Hematopoietic multipotent progenitor cell treated with erythropoietin and hydrocortisone succinate and interleukin-3 and kit ligand, for 17 days (in vitro differentiated cells): ENCODE measurements at regions not wholly inside any gene's neighbourhood (a gene's known extent, or its start where the extent isn't known, plus 50 kb on each side); places are given as distances from the start of the nearest gene placed in this dataset.
"Not testable (repeated sequence)": the region's sequence is repeated elsewhere in the genome, so short reads cannot be mapped to it uniquely, and the experiment has no call there.

Experiments
- DNase-seq: peaks from one replicate; pipeline ENCODE4 v3.0.0-alpha.2; 2015; ENCODE audit warnings: low spot score

- no peak for DNase-seq
Measured at GRCh38 chr9:15033316-15033715, 123.1 kb upstream of the FREM1 start.

DNA sequence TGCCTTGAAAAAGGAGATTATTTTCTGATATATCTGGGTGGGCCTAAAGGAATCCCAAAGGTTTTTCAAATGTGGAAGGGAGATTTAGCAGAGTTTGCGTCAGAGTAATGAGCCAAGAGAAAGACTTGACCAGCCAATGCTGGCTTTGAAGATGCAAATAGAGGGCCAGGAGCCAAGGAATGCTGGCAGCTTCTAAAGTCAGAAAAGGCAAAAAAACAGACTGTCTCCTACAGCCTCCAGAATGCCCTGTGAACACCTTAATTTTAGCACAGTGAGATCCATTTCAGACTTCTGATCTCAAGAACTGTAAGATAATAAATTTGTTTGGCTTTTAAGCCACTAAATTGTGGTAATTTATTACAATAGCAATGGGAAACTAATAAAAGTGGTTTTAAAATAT, 122.6 kb upstream of the FREM1 start:
- DNase-seq = no peak

DNA sequence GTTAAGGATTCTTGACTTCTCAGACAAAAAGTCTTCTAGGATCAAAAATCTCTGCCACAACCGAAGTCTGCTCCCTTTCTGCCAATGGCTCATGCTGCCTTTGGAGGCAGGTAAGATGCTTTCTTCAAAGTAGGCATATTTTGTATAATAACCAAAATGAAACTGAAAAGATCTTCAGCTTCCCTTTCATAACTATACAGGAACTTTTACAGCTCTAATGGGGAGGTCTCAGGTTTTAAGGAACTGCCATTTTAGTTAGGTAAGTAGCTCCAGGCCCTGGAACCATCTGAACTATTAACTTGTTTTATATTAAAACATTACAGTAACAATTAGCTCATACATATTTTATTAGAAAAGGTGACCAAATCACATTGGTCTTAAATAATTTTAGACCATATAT, 110.9 kb upstream of the FREM1 start:
- no peak for DNase-seq

GRCh38 chr9:15018096-15018637, 107.9 kb upstream of the FREM1 start:
- DNase-seq = no peak

DNA sequence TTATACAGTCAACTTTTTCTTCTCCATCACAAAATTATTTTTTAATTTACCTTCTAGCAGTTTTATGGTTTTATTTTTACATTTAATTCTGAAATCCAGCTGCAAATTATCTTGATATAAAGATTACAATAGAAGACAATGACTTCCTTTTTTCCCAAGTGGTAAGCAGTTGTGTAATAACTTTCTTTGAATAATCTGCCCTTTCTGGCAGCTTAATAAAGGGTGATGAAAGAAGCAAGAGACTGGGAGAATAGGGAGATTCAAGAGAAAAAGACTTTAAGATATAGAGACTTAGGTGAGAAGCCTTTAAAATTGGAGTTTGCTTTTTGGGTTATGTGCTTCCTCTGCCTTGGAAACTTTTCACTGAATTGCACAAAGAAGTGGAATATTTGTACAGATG, 100.4 kb upstream of the FREM1 start:
- DNase-seq = no peak

DNA sequence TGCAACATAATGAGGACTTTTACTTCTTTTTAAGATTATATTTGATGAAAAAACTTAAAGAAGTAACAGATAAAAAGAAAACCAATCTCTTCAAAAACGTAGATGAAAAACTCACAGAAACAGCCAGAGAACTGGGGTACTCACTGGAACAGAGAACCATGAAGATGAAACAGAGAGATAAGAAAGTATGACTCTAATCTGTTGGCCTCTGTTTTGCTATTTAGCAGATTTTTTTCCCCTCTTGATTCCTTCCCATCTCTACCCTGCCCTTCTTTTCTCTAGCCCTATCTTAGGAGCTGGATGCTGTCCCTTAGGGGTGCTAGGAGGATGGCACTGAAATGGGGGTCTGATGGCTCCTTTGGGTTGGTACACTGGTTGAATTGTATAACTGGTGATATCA, 97.5 kb upstream of the FREM1 start:
- no peak for DNase-seq

- DNase-seq = no peak
Measured at GRCh38 chr9:14994738-14995137, 84.5 kb upstream of the FREM1 start.

- no peak for DNase-seq
Measured at GRCh38 chr9:14993901-14994554, 83.8 kb upstream of the FREM1 start.

- DNase-seq = peak; percentile 13
Measured at GRCh38 chr9:14993061-14993800, 83.0 kb upstream of the FREM1 start.

- no peak for DNase-seq
Measured at GRCh38 chr9:14992516-14992915, 82.3 kb upstream of the FREM1 start.

DNA sequence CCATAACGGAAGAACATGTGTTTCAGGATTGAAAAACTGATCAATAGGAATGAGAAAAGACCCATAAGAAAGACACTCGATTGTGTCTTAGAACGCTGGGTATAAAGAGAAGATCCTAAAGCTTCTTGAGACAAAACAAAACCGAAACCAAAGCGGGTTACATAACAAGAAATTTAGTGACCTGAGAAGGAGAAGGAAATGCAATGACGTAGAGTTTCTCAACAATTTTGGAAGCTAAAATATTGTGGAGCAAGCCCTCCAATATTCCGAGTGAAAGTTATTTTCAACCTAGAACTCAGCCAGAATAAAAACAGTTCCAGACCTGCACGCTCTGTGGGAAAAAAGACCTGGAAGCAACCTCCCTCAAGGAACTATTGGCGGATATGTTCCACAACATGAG, 81.9 kb upstream of the FREM1 start:
- DNase-seq = no peak

- not testable (repeated sequence) for DNase-seq
Measured at GRCh38 chr9:14990647-14991046, 80.4 kb upstream of the FREM1 start.

GRCh38 chr9:14989811-14990210, 79.6 kb upstream of the FREM1 start:
- DNase-seq = no peak

DNA sequence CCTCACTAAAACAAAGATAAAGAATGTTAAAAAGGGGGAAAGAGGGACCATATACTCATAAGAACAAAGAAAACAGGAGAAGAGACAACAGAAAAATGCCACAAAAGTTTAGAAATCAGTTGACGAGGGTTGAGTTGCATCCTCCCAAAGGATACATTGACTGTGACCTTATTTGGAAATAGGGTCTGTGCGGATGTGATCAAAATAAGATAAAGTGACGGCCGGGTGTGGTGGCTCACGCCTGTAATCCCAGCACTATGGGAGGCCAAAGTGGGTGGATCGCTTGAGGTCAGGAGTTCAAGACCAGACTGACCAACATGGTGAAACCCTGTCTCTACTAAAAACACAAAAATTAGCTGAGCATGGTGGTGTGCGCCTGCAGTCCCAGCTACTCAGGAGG, 79.1 kb upstream of the FREM1 start:
- DNase-seq = not testable (repeated sequence)

GRCh38 chr9:14987858-14988257, 77.6 kb upstream of the FREM1 start:
- no peak for DNase-seq

- DNase-seq = no peak
Measured at GRCh38 chr9:14985419-14985818, 75.2 kb upstream of the FREM1 start.

DNA sequence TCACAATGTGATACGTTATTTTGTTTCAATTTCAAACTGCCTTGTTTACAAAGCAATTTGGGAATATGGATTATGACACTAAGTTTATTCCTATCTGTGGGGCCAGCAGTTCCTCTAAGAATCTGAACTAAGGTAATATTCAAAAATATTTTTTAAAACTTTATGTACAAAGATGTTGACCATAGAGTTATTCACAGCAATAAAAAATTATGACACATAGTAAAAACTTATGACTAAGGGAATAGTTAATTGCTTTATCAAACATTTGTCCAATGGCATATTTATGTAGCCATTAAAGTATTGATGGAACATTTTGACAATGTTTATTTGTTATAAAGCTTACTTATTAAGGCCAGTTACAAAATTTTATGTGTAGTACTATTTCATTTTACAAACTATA, 73.4 kb upstream of the FREM1 start:
- DNase-seq = no peak

DNA sequence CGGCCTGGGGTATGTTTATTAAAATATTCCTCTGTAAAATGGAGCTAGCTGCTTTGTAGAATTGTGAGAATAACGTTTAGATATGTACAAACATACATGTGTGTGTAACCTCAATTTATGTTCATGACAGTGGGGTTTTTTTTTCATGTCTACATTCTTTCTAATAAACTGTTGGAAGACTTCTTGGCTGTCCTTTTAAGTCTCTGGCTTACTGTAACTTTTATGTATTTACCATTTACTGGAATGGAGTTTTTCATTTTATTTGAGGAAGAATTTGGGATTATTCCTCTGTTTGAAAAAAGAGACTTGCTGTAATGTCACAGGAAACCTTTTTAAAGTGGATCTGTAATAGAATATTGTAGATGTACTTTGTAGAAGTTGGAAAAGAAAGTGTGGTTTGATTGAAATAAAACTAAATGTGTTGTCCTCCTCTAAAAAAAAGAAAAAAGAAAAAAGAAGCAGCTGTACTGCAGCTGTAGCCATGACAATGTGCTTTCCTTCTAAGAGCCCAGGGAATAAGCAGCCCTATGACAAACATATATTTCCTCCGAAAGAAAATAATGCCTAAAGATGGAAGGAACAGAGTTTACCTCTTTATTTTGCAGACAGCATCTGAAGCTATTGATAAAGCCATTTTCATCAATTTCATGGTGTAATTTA, 71.2 kb upstream of the FREM1 start:
- DNase-seq = no peak

DNA sequence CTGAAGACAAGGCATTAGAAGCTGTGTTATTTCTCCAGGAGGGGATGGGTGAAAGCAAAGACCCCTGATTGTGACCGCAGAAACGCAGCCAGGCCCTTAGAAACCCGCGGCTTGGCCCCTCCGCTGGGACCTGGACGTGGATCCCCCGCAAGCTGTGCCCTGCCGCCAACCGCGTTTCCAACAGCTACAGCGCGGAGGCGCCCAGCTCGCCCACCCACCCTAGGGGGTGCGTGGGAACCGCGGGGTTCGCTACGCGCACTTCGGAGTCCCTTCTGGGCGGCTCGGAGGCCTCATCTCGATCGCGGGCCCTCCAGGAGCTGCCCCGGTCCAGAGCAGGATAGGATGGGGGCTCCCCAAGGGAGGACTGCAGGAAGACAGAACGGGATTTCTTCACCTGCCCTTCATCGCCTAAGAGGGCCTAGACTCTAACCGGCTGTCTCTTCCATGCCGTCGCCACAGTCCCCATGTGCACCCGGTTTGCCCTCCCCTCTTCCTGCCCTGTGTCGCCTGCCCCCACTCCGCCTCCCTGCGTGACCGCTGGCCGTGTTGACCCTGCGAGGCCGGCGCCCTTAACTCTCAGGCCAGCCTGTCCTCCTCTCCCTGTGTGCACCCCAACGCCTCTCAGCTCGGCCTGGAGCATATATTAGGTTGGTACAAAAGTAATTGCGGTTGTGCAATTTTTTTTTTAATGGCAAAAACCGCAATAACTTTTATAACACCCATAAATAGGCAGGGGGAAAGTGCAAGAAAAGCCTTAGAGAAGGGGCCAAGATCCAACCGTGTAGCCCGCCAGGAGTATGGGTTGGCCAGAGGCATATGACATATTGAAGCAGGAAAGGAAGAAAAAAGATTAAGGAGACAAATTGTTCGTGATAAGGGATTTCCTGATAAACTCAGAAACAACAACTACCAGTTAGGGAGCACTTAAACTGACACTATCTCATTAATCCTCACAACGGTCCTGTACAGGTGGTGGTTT, 68.1 kb upstream of the FREM1 start:
- no peak for DNase-seq

DNA sequence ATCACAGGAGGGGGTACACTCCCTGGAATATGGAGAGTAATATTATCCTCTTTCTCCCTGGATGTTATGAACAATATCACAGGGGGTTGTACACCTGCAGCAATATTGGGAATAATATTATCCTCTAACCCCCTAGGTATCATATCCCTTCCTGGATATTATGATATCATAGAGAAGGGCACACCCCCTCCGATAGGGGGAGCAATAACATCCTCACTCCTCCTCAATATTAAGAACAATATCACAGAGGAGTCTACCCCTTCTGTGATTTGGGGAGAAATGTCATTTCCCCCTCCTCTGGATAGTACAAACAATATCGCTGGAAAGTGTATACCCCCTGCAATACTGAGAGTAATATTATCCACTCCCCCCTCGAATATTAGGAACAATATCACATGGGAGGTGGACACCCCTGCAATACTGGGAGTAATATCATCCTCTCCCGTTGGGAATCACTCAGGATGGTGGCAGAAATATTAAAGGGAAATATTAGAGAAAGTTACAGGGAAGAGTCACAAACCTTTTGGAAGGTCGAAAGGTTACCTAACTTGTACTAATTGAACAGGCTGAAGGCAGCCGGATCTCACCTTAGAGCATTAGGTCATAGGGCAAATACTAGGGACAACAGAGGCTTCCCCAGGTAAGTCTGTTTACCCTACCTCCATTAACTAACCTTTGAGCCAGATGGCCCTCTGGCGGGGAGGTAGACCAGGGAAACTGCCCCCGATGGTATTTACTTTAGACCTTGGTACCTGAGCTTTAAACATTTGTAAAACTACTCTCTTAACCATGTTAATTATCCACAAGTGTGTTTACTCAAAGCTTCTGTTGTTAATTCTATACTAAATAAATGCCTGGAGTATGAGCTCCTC, 57.5 kb upstream of the FREM1 start:
- no peak for DNase-seq
